ENCODE measurements at regions not wholly inside any gene's neighbourhood (a gene's known extent, or its start where the extent isn't known, plus 50 kb on each side); places are given as distances from the start of the nearest gene placed in this dataset.
"Not testable (repeated sequence)": the region's sequence is repeated elsewhere in the genome, so short reads cannot be mapped to it uniquely, and the experiment has no call there.

DNA sequence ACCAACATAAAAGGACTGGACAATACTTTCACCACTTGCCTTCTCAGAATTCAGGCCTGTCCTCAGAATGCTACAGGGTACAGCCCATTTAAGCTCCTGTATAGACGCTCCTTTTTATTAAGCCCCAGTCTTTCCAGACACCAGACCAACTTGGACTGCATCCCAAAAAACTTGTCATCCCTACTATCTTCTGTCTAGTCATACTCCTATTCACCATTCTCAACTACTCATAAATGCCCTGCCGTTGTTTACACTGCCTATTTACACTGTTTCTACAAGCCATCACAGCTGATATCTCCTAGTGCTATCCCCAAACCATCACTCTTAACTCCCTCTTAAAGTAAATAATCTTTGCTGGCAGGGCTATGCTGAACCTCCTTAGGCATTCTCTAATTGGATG is 123.2 kb upstream of the RMP24 start:
- not testable (repeated sequence) for TF ChIP-seq POLR2A, EP300, POLR2AphosphoS5 (IDR thresholded peaks at IDR 0.05)
- TF ChIP-seq, protein P1, sequence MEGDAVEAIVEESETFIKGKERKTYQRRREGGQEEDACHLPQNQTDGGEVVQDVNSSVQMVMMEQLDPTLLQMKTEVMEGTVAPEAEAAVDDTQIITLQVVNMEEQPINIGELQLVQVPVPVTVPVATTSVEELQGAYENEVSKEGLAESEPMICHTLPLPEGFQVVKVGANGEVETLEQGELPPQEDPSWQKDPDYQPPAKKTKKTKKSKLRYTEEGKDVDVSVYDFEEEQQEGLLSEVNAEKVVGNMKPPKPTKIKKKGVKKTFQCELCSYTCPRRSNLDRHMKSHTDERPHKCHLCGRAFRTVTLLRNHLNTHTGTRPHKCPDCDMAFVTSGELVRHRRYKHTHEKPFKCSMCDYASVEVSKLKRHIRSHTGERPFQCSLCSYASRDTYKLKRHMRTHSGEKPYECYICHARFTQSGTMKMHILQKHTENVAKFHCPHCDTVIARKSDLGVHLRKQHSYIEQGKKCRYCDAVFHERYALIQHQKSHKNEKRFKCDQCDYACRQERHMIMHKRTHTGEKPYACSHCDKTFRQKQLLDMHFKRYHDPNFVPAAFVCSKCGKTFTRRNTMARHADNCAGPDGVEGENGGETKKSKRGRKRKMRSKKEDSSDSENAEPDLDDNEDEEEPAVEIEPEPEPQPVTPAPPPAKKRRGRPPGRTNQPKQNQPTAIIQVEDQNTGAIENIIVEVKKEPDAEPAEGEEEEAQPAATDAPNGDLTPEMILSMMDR (IDR thresholded peaks at IDR 0.05): not testable (repeated sequence)
